ENCODE measurements at regions not wholly inside any gene's neighbourhood (a gene's known extent, or its start where the extent isn't known, plus 50 kb on each side); places are given as distances from the start of the nearest gene placed in this dataset.

DNA sequence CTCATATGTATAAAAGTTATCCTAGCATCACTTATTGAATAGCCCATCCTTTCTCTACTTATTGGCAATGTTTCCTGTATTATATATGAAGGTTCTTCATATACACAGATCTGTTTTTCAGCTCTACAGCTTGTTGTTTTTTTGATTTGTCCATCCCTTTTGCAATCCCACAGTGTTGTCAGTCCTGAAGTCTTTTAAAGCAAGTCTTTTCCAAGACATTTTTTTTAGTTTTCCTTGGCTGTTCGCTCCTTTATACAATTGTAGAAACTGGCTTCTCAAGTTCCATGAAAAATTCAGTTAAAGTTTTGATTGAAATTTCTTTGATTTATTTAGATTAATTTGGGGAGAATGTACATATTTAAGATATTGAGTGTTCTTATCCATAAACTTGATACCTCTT is 295.3 kb upstream of the SORL1-AS1 start:
- Histone ChIP-seq H3K9me3 (ENCODE audit: low read length) (no peaks in the 10 kb centered on the region), H3K27me3 (ENCODE audit: insufficient read depth, low read depth, low read length) (no peaks in the 10 kb centered on the region), H3K4me2 (ENCODE audit: low read length) (no peak overlapping the region), H3K4me3 (ENCODE audit: low read length) (no peak overlapping the region), H3K79me2 (replicated peaks; ENCODE audit: insufficient read depth, low read length) (no peaks in the 10 kb centered on the region), H3F3A (ENCODE audit: insufficient read depth, low read length, poor library complexity, severe bottlenecking) (no peaks in the 10 kb centered on the region), H4K20me1 (ENCODE audit: insufficient read depth) (no peaks in the 10 kb centered on the region), H3K27ac (ENCODE audit: low read length) (no peak overlapping the region), H2AFZ (ENCODE audit: low read depth, low read length) (no peak overlapping the region), H3K9me2 (ENCODE audit: insufficient read depth, low read length) (no peaks in the 10 kb centered on the region), H3K9ac (ENCODE audit: low read length) (no peak overlapping the region), H3K36me3 (ENCODE audit: insufficient read depth, low read length) (no peaks in the 10 kb centered on the region)
- no peak for TF ChIP-seq RAD21 (conservative IDR thresholded peaks at IDR 0.05)
- TF ChIP-seq SMC3 (conservative IDR thresholded peaks at IDR 0.05; ENCODE audit: poor library complexity) = no peak
- TF ChIP-seq MXI1 (conservative IDR thresholded peaks at IDR 0.05; ENCODE audit: poor library complexity, severe bottlenecking) = no peak
- no peak for TF ChIP-seq POLR2AphosphoS5 (IDR thresholded peaks at IDR 0.05)

DNA sequence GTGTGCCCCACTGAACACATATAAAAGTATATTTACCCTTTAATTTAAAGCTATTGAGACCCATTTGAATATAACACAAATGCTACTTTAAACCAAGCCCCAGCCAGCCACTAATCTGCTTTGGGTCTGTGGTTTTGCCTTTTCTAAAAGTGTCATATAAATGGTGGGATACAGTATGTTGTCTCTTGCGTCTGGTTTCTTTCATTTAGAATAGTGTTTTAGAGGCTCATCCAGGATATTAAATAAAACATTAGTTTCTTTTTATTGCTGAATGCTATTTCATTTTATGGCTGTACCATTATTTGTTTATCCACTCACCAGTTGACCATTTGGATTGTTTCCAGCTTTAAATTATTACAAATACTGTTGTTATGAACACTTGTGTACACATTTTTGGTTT is 290.5 kb upstream of the SORL1-AS1 start:
- Histone ChIP-seq H3K9me2 (ENCODE audit: insufficient read depth, low read length) (no peaks in the 10 kb centered on the region), H3K9me3 (ENCODE audit: low read length) (no peaks in the 10 kb centered on the region), H3K36me3 (ENCODE audit: insufficient read depth, low read length) (no peaks in the 10 kb centered on the region), H3K27me3 (ENCODE audit: insufficient read depth, low read depth, low read length) (no peaks in the 10 kb centered on the region), H3K4me3 (ENCODE audit: low read length) (no peak overlapping the region), H3K4me2 (ENCODE audit: low read length) (no peak overlapping the region), H3K27ac (ENCODE audit: low read length) (no peak overlapping the region), H3F3A (ENCODE audit: insufficient read depth, low read length, poor library complexity, severe bottlenecking) (no peaks in the 10 kb centered on the region), H3K79me2 (replicated peaks; ENCODE audit: insufficient read depth, low read length) (no peaks in the 10 kb centered on the region), H3K9ac (ENCODE audit: low read length) (no peak overlapping the region), H2AFZ (ENCODE audit: low read depth, low read length) (no peak overlapping the region), H4K20me1 (ENCODE audit: insufficient read depth) (no peaks in the 10 kb centered on the region)
- TF ChIP-seq SMC3 (conservative IDR thresholded peaks at IDR 0.05; ENCODE audit: poor library complexity) (no peak), MXI1 (conservative IDR thresholded peaks at IDR 0.05; ENCODE audit: poor library complexity, severe bottlenecking) (no peak), TAF1 (IDR thresholded peaks at IDR 0.05; ENCODE audit: low read depth) (no peak), EP300 (conservative IDR thresholded peaks at IDR 0.05; ENCODE audit: poor library complexity, severe bottlenecking) (no peak), POLR2AphosphoS5 (IDR thresholded peaks at IDR 0.05) (no peak), RAD21 (conservative IDR thresholded peaks at IDR 0.05) (no peak), EZH2 (IDR thresholded peaks at IDR 0.05; ENCODE audit: borderline replicate concordance, insufficient read depth, low read length, poor library complexity, severe bottlenecking) (no peak)
- TF ChIP-seq, protein P1, sequence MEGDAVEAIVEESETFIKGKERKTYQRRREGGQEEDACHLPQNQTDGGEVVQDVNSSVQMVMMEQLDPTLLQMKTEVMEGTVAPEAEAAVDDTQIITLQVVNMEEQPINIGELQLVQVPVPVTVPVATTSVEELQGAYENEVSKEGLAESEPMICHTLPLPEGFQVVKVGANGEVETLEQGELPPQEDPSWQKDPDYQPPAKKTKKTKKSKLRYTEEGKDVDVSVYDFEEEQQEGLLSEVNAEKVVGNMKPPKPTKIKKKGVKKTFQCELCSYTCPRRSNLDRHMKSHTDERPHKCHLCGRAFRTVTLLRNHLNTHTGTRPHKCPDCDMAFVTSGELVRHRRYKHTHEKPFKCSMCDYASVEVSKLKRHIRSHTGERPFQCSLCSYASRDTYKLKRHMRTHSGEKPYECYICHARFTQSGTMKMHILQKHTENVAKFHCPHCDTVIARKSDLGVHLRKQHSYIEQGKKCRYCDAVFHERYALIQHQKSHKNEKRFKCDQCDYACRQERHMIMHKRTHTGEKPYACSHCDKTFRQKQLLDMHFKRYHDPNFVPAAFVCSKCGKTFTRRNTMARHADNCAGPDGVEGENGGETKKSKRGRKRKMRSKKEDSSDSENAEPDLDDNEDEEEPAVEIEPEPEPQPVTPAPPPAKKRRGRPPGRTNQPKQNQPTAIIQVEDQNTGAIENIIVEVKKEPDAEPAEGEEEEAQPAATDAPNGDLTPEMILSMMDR (IDR thresholded peaks at IDR 0.05; ENCODE audit: poor library complexity, severe bottlenecking) = no peak
- TF ChIP-seq, protein P2, sequence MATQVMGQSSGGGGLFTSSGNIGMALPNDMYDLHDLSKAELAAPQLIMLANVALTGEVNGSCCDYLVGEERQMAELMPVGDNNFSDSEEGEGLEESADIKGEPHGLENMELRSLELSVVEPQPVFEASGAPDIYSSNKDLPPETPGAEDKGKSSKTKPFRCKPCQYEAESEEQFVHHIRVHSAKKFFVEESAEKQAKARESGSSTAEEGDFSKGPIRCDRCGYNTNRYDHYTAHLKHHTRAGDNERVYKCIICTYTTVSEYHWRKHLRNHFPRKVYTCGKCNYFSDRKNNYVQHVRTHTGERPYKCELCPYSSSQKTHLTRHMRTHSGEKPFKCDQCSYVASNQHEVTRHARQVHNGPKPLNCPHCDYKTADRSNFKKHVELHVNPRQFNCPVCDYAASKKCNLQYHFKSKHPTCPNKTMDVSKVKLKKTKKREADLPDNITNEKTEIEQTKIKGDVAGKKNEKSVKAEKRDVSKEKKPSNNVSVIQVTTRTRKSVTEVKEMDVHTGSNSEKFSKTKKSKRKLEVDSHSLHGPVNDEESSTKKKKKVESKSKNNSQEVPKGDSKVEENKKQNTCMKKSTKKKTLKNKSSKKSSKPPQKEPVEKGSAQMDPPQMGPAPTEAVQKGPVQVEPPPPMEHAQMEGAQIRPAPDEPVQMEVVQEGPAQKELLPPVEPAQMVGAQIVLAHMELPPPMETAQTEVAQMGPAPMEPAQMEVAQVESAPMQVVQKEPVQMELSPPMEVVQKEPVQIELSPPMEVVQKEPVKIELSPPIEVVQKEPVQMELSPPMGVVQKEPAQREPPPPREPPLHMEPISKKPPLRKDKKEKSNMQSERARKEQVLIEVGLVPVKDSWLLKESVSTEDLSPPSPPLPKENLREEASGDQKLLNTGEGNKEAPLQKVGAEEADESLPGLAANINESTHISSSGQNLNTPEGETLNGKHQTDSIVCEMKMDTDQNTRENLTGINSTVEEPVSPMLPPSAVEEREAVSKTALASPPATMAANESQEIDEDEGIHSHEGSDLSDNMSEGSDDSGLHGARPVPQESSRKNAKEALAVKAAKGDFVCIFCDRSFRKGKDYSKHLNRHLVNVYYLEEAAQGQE (IDR thresholded peaks at IDR 0.05; ENCODE audit: borderline replicate concordance) = no peak

Measured in neural cell (in vitro differentiated cells).